Neural progenitor cell (in vitro differentiated cells): ENCODE measurements at regions not wholly inside any gene's neighbourhood (a gene's known extent, or its start where the extent isn't known, plus 50 kb on each side); places are given as distances from the start of the nearest gene placed in this dataset.

ENCODE experiments used
- DNase-seq: peaks from one replicate; pipeline ENCODE4 v3.0.0-alpha.2; 2016; ENCODE audit warnings: low spot score
- H2AFZ ChIP-seq: fragments of 200-600 bp; sonication (generic); replicated peaks from 2 replicates; pipeline ENCODE4 v1.6.1; 2016; ENCODE audit warnings: antibody characterized with exemption
- H3F3A ChIP-seq: fragments of 200-600 bp; sonication (generic); 2 replicates; pipeline ENCODE4 v1.6.1; 2016; ENCODE audit warnings: antibody characterized with exemption, low read depth
- H3K27ac ChIP-seq: fragments of 200-600 bp; sonication (generic); 2 replicates; pipeline ENCODE4 v1.5.1; 2016; ENCODE audit warnings: mild to moderate bottlenecking
- H3K27me3 ChIP-seq: fragments of 200-600 bp; sonication (generic); 2 replicates; pipeline ENCODE4 v1.6.1; 2016; ENCODE audit warnings: mild to moderate bottlenecking, moderate library complexity
- H3K36me3 ChIP-seq: fragments of 200-600 bp; sonication (generic); 2 replicates; pipeline ENCODE4 v1.5.1; 2016
- H3K4me1 ChIP-seq: fragments of 200-600 bp; sonication (generic); 2 replicates; pipeline ENCODE4 v1.6.1; 2016; ENCODE audit warnings: mixed run types
- H3K4me2 ChIP-seq: fragments of 200-600 bp; sonication (generic); 2 replicates; pipeline ENCODE4 v1.6.1; 2016
- H3K4me3 ChIP-seq: fragments of 200-600 bp; sonication (generic); 2 replicates; pipeline ENCODE4 v1.5.1; 2016
- H3K79me2 ChIP-seq: fragments of 200-600 bp; sonication (generic); 2 replicates; pipeline ENCODE4 v1.6.1; 2016; ENCODE audit warnings: low read depth
- H3K9ac ChIP-seq: fragments of 200-600 bp; sonication (generic); 2 replicates; pipeline ENCODE4 v1.6.1; 2016
- H3K9me3 ChIP-seq: fragments of 200-600 bp; sonication (generic); 2 replicates; pipeline ENCODE4 v1.5.1; 2016; ENCODE audit warnings: low read depth
- H4K20me1 ChIP-seq: fragments of 200-600 bp; sonication (generic); 2 replicates; pipeline ENCODE4 v1.6.1; 2016; ENCODE audit warnings: low read depth
- H3K27ac Mint-ChIP-seq: 3 replicates; pipeline ENCODE4 v1.8.0; 2021; ENCODE audit warnings: mixed read lengths
- H3K27me3 Mint-ChIP-seq: 2 replicates; pipeline ENCODE4 v1.8.0; 2022; ENCODE audit warnings: low read depth, mild to moderate bottlenecking, inconsistent platforms, moderate library complexity, mixed read lengths; ENCODE audit not compliant: insufficient read depth
- H3K36me3 Mint-ChIP-seq: 3 replicates; pipeline ENCODE4 v1.8.0; 2021; ENCODE audit warnings: mixed read lengths
- H3K4me1 Mint-ChIP-seq: 3 replicates; pipeline ENCODE4 v1.8.0; 2021; ENCODE audit warnings: mixed read lengths
- H3K4me3 Mint-ChIP-seq: 3 replicates; pipeline ENCODE4 v1.8.0; 2021; ENCODE audit warnings: mild to moderate bottlenecking, moderate library complexity, mixed read lengths
- H3K9me3 Mint-ChIP-seq: 3 replicates; pipeline ENCODE4 v1.8.0; 2020; ENCODE audit warnings: mixed read lengths
- EZH2 ChIP-seq: fragments of 200-600 bp; sonication (generic); IDR thresholded peaks from 2 replicates; pipeline ENCODE4 v1.6.1; 2017; ENCODE audit warnings: antibody characterized with exemption, mild to moderate bottlenecking, moderate library complexity
- EZH2phosphoT487 ChIP-seq: fragments of 200-600 bp; sonication (generic); IDR thresholded peaks from 2 replicates; pipeline ENCODE4 v1.6.1; 2017; ENCODE audit warnings: antibody characterized with exemption
- TF ChIP-seq, protein P1 (sequence below): fragments of 200-600 bp; sonication (generic); IDR thresholded peaks from 2 replicates; pipeline ENCODE4 v1.5.1; 2017; ENCODE audit warnings: antibody characterized with exemption, mild to moderate bottlenecking

DNA sequence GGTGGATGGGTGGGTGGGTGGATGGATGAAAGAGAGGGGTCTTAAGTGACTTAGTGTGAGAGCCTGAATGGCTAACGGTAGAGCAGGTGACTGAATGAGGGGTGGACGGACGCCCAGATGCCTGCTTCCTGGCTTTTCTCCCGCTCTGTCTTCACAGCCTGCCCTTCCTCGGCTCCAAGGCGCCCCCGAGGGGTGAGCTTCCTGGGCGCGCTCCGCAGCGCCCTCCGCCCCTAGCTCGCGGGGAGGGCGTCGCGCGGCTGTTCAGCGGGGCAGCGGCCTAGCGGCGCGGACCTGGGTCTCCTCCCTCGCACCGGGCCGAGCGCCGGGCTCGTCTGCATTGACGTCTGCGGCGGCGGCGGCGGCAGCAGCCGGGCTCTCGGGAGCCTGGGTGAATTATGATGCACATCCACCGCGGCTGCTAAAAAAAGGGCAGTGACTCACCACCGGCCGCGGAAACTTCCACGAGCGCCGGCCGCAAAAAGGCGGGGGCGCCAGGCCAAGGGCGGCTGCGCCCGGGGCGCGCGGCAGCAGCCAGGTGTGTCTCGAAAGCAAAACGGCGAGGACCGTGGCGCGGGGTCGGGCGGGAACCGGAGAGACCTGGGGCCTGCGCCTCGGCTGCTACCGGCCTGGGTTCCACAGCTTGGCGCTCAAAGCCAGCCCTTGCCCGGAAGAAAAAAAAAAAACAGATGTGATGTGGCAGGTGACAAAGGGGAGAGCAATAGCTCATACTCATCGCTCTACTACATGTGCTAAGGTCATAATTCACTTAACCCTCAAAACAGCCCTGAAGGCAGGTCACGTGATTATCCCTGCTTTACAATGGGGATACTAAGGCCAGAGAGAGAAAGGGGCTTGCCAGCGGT, 143.0 kb upstream of the ADRA1B start:
- H3K4me1 ChIP-seq: peaks cover 21% of the 10 kb centered on the region
- peaks cover 15% of the 10 kb centered on the region for H3K27me3 Mint-ChIP-seq
- no peaks in the 10 kb centered on the region for H3K36me3 Mint-ChIP-seq
- TF ChIP-seq, protein P1, sequence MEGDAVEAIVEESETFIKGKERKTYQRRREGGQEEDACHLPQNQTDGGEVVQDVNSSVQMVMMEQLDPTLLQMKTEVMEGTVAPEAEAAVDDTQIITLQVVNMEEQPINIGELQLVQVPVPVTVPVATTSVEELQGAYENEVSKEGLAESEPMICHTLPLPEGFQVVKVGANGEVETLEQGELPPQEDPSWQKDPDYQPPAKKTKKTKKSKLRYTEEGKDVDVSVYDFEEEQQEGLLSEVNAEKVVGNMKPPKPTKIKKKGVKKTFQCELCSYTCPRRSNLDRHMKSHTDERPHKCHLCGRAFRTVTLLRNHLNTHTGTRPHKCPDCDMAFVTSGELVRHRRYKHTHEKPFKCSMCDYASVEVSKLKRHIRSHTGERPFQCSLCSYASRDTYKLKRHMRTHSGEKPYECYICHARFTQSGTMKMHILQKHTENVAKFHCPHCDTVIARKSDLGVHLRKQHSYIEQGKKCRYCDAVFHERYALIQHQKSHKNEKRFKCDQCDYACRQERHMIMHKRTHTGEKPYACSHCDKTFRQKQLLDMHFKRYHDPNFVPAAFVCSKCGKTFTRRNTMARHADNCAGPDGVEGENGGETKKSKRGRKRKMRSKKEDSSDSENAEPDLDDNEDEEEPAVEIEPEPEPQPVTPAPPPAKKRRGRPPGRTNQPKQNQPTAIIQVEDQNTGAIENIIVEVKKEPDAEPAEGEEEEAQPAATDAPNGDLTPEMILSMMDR: peak; percentile 50
- TF ChIP-seq EZH2: peak; percentile 57
- TF ChIP-seq EZH2phosphoT487: peak; percentile 39
- H3K9me3 Mint-ChIP-seq: peaks cover 5% of the 10 kb centered on the region
- H3K36me3 ChIP-seq: no peaks in the 10 kb centered on the region
- peak overlapping the region; percentile 78 for H3K4me2 ChIP-seq
- H3K27ac ChIP-seq: no peak overlapping the region
- H4K20me1 ChIP-seq: no peaks in the 10 kb centered on the region
- peak; percentile 83 for DNase-seq
- peak overlapping the region; percentile 88 for H2AFZ ChIP-seq
- no peak overlapping the region for H3K9ac ChIP-seq
- peak overlapping the region; percentile 46 for H3K4me3 ChIP-seq
- H3K27me3 ChIP-seq: peaks cover 17% of the 10 kb centered on the region
- no peaks in the 10 kb centered on the region for H3K9me3 ChIP-seq
- H3F3A ChIP-seq: peaks cover 17% of the 10 kb centered on the region
- H3K4me1 Mint-ChIP-seq: peaks cover 17% of the 10 kb centered on the region
- H3K79me2 ChIP-seq: no peaks in the 10 kb centered on the region
- H3K4me3 Mint-ChIP-seq: peak overlapping the region; percentile 81
- no peak overlapping the region for H3K27ac Mint-ChIP-seq

DNA sequence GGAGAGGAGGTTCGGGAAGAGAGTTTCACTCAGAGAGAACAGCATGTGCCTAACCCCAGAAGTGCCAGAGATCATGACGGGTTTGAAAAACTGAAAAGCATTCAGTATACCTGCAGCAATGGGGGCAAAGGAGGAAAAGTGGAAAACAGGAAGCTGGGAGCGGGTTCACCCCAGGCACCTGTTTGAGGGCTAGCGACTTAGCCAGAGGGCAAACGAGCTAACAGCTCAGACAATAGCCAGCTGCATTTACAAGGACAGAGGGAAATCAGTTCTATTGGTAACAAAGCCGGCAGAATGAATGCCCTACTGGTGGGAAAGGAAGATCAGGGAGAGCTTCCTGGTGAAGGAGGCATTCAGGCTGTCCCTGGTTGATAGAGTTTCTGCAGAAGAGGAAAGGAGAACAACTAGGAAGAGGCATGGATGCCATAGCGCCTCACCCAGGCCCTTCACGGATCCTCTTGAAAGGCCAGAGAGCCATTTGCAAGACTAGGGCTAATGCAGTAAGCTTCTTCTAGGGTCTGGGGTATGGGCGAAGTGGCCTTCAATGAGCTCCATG, 141.7 kb upstream of the ADRA1B start:
- Histone ChIP-seq H3K36me3 (no peaks in the 10 kb centered on the region), H3K27ac (no peak overlapping the region), H3K79me2 (no peaks in the 10 kb centered on the region), H4K20me1 (no peaks in the 10 kb centered on the region), H3K9ac (no peak overlapping the region), H3K4me2 (peak overlapping the region; percentile 78), H2AFZ (no peak overlapping the region), H3K4me1 (peaks cover 14% of the 10 kb centered on the region), H3K4me3 (no peak overlapping the region), H3F3A (peaks cover 17% of the 10 kb centered on the region), H3K9me3 (no peaks in the 10 kb centered on the region), H3K27me3 (peaks cover 17% of the 10 kb centered on the region)
- peak; percentile 59 for DNase-seq
- Mint-ChIP-seq H3K36me3 (no peaks in the 10 kb centered on the region), H3K27me3 (peaks cover 12% of the 10 kb centered on the region), H3K9me3 (peaks cover 5% of the 10 kb centered on the region), H3K4me1 (peaks cover 6% of the 10 kb centered on the region), H3K4me3 (no peak overlapping the region), H3K27ac (no peak overlapping the region)
- TF ChIP-seq EZH2: no peak
- TF ChIP-seq, protein P1: peak; percentile 7
- no peak for TF ChIP-seq EZH2phosphoT487

DNA sequence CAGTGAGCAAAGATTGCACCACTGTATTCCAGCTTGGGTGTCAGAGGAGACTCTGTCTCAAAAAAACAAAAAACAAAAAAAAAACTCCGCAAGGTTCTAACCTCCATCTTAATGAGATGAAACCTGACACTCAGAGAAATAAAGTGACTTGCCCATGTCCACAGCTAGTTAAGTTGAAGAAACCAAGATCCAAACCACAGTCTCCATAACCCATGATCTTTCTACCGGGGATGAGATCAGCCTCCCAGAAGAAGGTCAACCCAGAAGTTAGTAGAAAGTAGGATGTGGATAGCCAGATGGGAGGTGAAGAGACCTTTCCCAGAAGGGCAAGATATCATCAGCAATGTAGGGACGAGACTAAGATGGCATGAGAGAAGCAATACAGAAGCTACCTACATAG, 140.4 kb upstream of the ADRA1B start:
- H4K20me1 ChIP-seq: no peaks in the 10 kb centered on the region
- Mint-ChIP-seq H3K9me3 (peaks cover 5% of the 10 kb centered on the region), H3K27me3 (peaks cover 12% of the 10 kb centered on the region), H3K27ac (no peak overlapping the region), H3K36me3 (no peaks in the 10 kb centered on the region), H3K4me1 (peaks cover 6% of the 10 kb centered on the region), H3K4me3 (no peak overlapping the region)
- H3K79me2 ChIP-seq: no peaks in the 10 kb centered on the region
- H3K27ac ChIP-seq: no peak overlapping the region
- TF ChIP-seq EZH2phosphoT487 (no peak), EZH2 (no peak)
- TF ChIP-seq, protein P1: no peak
- H3K4me2 ChIP-seq: no peak overlapping the region
- H3K27me3 ChIP-seq: peaks cover 17% of the 10 kb centered on the region
- peaks cover 14% of the 10 kb centered on the region for H3K4me1 ChIP-seq
- H3K4me3 ChIP-seq: no peak overlapping the region
- no peak overlapping the region for H3K9ac ChIP-seq
- no peak for DNase-seq
- no peaks in the 10 kb centered on the region for H3K9me3 ChIP-seq
- H3K36me3 ChIP-seq: no peaks in the 10 kb centered on the region
- H3F3A ChIP-seq: peaks cover 17% of the 10 kb centered on the region
- H2AFZ ChIP-seq: no peak overlapping the region
